GM21576 (cell line): ENCODE measurements at regions not wholly inside any gene's neighbourhood (a gene's known extent, or its start where the extent isn't known, plus 50 kb on each side); places are given as distances from the start of the nearest gene placed in this dataset.
"Not testable (repeated sequence)": the region's sequence is repeated elsewhere in the genome, so short reads cannot be mapped to it uniquely, and the experiment has no call there.

ENCODE experiments used
- ATAC-seq: cut with Tn5 transposase; IDR thresholded peaks from one replicate; pipeline ENCODE4 v1.9.1; 2021; ENCODE audit warnings: mild to moderate bottlenecking, moderate library complexity; ENCODE audit not compliant: unreplicated experiment

DNA sequence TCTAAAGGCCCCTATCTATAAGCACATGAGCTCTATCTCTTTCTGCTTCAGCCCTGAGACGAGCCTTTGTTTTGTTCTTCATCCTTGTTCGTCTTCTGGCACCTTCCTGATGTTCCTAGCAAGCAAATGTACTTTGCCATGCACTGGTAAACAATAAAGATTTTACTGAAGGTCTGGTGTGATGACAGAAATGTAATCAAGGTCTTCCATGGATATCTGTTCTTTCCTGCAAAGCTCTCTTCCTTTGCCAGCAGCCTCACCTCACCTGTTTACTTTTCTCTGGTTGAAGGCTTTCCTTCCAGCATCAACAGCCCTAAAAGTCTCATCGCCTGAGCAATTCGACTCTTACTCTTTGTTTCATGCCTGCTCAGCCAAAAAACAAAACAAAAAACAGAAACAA lies 330.3 kb downstream of the PCNX1 start:
- no peak for ATAC-seq

DNA sequence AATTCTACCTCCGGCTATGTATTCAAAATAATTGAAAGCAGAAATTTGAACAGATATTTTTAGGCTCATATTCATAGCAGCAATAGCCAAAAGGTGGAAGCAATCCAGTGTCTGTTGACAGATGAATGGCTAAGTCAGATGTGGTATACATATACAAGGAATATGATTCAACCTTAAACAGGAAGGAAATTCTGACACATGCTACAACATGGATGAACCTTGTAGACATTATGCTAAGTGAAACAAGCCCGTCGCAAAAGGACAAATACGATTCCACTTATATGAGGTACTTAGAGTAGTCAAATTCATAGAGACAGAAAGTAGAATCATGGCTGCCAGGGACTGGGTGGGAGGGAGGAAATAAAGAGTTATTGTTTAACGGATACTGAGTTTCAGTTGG lies 331.6 kb downstream of the PCNX1 start:
- no peak for ATAC-seq

DNA sequence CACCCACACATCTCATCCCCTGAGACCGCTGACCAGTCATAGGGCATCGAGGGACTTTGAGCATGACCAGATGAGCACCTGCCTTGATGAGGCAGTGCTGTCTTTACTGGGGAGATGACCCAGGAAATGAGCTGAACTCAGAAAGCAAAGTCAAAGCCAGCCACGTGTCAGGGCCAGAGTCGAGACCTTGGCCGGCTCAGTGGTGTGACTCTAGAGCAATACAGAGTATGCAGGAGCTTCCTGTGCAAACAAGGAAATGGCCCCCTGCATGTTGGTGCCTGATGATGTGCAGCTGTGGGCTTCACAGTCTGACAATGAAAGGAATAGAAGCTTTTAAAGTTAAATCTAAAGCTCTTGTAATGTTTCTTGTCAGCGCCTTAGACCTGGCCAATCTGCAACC lies 332.9 kb downstream of the PCNX1 start:
- ATAC-seq: no peak

DNA sequence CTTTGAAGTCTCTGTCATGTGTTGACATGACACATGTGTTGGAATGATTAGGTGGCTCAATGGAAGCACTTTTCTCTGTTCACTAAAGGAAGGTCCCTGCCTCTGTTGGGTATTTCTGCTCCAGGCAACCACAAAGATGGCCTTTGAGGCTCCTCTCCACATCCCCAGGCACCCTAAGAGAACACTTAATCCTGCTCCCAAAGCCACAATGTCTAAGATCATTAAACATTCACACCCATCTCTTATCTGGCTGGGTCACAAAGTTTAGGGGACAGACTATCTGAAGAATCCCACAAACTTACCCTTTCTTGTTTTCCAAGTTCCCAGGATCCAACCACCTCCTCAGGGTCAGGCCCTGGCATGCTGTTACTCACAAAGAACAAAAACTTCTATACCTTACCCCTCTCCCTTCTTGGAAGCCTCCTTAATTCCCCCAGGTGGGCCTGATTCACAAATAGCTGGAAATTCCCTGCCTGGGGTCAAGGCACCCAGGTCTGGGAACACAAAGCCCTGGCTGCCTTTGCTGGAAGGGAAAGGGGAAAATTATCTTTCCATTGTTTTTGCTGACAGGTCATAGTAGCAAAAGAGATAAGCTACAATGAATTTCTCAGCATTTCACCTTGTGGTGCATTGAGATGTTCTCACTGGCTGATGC lies 333.7 kb downstream of the PCNX1 start:
- no peak for ATAC-seq

DNA sequence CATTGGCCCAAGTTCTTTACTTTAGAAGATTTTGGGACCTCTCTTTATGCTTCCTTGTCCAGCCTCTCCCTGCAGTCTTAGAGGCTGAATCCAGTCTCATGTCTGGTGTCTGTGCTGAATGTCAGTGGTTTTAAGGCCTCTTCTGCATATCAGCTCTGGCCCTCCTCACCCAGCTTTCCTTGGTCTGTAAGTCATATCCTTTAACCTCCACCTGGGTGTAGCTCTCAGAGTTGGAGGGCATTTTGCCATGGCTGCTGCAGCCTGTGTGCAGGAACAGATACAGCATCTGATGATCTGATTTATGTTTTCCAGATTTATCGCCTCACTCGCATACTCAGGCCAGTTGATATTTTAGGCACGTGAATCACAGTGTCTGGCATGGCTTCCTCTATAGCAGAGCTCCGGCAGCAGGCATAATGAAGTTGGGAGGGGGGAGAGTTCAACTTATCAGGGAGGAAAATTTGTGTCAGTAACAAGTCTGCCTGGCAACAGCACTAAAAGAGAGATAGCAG lies 335.0 kb downstream of the PCNX1 start:
- no peak for ATAC-seq

DNA sequence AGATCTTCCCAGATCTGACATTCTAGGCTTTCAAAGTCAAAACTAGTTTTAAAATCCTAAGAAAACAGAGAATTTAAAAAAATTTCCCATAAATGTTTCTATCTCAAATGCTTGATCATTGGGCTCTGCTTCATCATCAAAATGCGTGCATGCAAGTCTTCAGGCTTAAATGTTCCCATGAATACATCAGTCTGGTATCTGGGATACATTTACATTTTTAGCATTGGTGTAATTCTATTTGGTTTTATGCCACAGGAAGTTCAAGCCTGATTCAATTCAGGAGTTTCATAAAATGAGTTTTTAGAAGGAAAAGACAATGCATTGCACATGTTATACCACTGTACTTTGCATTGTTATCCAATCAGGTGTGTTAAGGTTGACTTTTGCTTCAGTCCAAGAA lies 336.4 kb downstream of the PCNX1 start:
- no peak for ATAC-seq

DNA sequence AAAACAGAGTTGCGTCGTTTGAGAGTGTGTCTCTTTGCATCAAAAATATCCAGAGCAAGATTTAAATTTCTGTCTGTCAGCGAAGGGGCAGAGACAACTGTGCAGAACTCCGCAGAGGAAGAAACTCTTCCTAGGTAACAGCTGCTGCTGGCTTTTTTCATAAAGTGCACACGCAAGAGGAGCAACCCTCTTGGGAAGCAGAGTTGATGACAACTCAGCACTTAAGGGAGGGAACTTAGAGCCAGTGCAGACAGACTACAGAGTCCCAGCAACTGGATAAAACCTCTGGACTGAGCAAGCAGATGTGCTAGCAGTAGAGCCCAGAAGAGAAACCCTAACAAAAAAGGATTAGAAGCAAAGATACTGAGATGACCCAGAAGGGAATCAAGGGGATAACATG lies 337.1 kb downstream of the PCNX1 start:
- no peak for ATAC-seq

DNA sequence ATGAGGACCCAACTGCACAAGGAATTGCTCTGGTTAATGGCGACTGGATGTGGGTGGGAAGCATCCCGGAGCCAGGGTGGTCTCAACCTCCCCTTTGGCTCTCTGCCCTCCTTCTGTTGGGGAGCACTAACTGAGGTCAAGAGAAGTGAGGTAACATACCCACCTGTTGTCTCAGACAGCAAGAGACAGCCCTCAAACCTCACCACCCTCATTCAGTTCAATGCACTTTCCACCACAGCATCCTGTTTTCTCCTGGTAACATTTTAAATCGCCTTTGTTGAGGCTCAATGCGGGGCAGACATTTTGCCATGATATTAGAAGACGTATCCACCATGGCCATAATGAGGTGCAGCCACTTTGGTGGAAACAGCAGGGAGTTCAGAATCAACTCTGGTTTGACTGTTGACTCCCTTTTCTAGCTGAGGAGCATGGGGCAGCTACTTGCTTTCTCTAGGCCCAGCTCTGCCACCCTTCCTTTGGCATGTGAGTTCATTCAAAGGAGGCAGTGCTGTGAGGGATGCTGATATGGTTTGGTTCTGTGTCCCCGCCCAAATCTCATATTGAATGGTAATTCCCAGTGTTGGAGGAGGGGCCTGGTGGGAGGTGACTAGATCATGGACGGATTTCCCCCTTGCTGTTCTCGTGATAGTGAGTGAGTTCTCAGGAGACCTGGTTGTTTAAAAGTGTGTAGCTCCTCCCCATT lies 338.6 kb downstream of the PCNX1 start:
- no peak for ATAC-seq

DNA sequence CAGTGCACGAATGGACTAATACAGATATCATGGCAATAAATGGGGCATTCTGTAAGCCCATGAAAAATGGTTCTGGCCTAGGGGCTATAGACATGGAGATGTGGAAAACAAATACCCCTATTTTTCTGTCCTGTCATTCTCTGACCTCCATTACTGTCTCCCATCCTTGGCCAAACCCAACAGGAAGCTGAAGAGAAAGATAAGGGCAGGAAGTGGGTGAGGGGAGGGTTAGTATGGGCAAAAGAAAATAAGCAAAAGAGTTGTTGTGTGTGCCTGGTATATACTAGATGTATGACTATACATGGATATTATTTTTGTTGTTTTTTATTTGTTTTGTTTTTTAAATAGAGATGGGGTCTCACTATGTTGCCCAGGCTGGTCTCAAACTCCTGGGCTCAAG lies 339.3 kb downstream of the PCNX1 start:
- ATAC-seq: no peak

DNA sequence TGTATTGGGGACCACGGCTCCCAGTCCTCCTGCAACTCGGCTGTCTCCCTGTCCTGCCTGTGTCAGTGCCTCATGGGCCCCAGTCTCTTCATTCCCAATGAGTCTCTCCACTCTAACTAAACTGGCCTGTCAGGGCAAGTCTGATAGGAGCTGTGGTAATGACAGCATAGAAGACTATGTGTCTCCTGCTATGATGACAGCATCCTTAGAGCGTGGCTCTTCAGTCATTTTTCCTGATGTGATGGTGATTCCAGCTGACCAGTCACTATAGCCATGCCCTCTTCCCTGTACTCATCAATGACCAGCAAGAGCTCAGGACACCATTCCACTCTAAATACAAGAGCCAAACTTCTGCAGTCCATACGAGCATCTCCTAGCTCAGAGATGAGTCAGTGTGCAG lies 339.8 kb downstream of the PCNX1 start:
- no peak for ATAC-seq

DNA sequence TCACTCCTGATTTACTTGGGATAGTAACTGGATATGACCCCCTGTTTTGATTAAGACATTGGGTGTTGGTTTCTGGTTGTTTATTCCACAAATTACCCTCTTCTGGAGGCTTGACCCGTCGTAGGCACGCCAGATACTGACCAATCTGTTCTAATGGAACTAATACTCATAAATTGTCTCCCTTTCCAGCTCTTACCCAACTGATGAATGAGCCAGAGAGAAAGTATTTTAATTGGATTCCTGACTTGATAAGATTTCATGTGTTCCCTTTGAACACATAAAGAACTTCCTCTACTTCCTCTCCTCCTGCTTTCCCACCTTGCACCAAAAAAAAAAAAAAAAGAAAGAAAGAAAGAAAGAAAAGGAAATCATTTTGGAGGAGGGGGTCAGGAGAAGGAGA lies 340.9 kb downstream of the PCNX1 start:
- no peak for ATAC-seq

DNA sequence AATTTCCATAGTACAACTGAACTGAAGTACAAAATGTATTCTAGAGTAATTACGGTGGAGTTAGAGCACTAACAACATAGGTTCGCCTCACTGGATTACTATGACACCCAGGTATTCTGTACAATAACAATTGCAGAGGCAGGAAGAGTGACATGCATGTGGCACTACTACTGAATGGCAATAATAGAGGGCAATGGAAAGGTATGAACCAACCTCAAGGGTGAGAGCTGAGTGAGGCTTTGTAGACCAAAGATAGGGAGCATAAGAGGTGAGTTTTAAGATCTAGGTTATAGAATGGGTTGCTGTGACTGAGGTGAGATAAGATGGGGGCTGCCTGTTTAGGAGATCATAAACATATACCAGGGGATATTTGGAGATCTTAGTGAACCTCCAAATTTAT lies 343.1 kb downstream of the PCNX1 start:
- ATAC-seq: no peak

DNA sequence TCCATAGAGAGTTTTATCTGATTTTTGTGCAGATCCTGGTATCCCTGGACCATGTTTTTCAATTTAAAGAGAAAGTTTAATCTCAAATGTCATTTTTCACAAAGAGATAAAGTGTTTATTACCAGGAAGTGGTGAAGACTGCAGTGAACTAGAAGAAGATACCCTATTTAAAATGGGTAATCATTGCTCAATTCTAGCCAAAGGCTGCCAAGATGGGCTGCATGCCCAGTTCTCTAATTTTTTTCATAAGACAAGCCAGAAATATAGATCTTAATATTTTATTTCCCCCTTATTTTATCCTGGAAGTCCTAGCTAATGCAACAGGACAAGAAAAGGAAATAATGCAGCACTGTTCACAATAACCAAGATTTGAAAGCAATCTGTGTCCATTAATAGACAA lies 343.5 kb downstream of the PCNX1 start:
- no peak for ATAC-seq

DNA sequence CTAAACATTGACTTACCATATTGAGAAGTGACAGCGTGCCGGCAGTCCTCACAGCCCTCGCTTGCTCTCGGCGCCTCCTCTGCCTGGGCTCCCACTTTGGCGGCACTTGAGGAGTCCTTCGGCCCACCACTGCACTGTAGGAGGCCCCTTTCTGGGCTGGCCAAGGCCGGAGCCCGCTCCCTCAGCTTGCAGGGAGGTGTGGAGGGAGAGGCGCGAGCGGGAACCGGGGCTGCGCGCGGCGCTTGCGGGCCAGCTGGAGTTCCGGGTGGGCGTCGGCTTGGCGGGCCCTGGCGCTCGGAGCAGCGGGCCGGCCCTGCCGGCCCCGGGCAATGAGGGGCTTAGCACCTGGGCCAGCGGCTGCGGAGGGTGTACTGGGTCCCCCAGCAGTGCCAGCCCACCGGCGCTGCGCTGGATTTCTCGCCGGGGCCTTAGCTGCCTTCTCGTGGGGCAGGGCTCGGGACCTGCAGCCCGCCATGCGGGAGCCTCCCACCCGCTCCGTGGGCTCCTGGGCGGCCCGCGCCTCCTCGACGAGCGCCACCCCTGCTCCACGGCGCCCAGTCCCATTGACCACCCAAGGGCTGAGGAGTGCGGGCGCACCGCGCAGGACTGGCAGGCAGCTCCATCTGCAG lies 346.9 kb downstream of the PCNX1 start:
- ATAC-seq: not testable (repeated sequence)

DNA sequence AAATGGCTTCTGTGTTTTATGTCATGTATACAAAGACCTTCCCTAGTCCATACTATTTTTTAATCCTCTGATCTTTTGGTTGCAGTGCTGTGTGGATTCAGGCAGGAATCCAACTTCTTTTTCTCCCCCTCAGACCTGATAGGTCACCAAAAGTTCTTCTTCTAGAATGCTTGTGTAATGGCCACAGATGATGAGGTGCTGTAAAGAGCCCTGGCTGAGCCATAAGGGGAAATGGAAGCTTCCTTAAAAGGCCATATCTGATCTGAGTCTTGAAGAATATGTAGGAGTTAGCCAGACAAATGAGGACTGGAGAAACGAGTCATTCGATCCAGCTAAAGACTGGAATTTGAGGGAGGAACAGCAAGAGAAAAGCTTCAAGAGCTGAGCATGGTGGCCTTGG lies 353.9 kb downstream of the PCNX1 start:
- no peak for ATAC-seq

DNA sequence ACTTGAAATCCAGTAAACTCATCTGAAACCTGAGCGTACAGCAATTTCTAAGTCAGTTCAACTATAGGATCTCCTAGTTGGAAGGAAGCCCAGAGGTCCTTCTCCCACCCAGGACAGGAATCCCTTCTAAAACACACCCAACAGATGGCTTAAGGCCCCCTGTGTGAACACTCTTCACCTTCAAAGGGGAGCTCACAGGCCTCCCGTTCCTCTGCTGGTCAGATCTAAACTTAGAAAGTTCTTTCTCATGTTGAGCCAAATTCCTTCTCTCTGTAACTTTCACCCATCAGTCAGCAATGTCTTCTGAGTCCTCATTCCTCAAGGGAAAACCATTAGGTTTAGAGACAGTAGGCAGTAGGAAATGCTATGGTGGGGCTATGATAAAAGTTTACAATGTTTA lies 355.2 kb downstream of the PCNX1 start:
- no peak for ATAC-seq

DNA sequence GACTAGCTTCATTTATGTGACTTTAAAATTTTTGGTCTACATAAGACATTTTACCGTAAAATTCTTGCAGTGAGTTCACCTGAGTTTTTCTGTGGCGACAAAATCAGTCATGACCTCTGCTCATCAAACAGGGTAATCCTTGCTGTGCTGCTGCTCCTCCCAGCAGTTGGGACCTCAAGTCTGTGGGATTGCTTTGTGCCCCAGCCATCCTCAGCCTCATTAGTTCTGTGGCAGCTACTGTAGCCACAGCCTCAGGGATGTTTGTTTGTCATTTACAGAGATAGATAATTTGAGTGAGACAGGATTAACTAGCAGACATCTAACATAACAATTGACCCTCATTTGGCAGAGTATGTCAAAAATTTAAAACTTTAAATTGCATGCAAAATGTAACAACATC lies 357.0 kb downstream of the PCNX1 start:
- ATAC-seq: no peak

DNA sequence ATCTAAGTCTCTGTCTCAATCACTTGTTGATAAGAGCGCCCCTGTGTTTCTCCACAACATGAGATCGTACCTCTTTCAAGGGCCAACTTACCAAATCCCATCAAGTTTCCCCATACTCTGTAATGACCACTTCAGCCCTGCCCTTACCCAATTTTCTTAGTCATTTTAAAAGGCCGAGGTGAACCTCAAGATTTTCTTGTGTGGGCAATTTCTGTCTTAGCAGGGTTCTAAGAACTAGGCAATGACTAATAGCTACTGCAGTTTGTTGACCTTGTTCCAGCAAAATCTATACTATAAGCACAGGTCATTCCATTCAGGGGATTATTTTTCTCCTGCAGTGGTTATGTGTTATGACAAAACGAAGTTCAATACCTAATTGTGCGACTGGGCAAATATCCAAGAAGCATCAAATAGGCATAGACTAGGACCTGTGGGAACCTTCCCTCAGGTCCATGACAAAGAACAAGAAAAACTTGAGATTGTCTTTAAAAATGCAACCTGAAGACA lies 359.8 kb downstream of the PCNX1 start:
- no peak for ATAC-seq

DNA sequence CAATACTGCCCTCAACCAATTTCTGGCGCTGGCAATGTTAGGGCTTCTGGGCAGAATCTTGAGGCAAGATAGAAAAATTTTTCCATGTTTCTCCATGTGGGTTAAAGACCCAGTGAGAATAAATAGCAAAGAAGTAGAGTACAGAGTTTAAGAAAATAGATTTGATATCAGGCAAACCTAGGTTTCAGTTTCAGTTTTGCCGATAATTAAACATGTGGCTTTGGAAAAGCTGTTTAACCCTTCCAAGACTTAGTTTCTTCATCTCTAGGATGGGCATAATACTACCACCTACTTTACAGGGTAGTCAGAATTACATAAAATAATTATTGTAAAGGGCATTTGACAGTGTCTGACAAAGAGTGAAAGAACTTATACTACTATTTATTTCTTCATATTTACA lies 360.4 kb downstream of the PCNX1 start:
- no peak for ATAC-seq

DNA sequence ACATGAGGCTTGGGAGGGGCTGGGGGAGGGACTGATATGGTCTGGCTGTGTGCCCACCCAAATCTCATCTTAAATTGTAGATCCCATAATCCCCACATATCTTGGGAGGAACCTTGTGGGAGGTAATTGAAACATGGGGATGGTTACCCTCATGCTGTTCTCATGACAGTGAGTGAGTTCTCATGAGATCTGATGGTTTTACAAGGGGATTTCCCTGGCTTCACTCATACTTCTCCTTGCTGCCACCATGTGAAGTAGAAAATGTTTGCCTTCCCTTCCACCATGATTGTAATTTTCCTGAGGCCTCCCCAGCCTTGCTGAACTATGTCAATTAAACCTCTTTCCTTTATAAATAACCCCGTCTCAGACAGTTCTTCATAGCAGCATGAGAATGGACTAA lies 362.9 kb downstream of the PCNX1 start:
- no peak for ATAC-seq

DNA sequence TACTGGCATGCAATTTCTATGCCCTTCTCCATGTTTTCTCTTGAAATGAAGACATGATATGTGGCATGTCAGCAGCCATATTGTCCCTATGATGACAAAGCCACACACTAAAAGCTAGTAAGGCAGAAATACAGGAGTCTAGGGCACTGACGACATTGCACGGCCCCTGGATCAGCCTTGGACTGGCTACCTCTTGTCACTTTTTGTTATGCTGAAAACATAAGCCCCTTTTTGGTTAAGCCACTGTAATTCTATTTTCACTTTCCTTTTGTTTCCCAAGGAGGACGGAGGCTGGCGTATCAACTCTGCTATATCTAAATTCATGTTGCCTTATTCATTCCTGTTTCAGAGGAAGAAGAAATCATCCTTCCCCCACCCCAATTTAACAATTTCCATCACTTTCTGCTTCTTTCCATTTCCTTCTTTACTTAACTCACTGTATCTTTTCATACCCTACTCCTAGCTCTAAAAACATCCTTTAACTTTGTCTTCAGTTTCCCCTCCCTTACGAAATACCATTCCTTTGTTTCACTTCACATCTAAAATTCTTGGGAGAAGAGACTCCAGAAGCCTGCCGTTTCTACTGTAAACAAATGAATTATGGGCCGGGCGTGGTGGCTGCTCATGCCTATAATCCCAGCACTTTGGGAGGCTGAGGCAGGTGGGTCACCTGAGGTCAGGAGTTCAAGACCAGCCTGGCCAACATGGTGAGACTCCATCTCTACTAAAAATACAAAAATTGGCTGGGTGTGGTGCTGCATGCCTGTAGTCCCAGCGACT lies 364.1 kb downstream of the PCNX1 start:
- ATAC-seq: no peak
